HG02588 (cell line): ENCODE measurements at regions not wholly inside any gene's neighbourhood (a gene's known extent, or its start where the extent isn't known, plus 50 kb on each side); places are given as distances from the start of the nearest gene placed in this dataset.

Experiments used
- ATAC-seq: cut with Tn5 transposase; IDR thresholded peaks from one replicate; pipeline ENCODE4 v1.9.1; 2021; ENCODE audit warnings: mild to moderate bottlenecking, moderate library complexity; ENCODE audit not compliant: unreplicated experiment

GRCh38 chr5:103617913-103618312, 55.3 kb upstream of the NUDT12 start:
- no peak for ATAC-seq

DNA sequence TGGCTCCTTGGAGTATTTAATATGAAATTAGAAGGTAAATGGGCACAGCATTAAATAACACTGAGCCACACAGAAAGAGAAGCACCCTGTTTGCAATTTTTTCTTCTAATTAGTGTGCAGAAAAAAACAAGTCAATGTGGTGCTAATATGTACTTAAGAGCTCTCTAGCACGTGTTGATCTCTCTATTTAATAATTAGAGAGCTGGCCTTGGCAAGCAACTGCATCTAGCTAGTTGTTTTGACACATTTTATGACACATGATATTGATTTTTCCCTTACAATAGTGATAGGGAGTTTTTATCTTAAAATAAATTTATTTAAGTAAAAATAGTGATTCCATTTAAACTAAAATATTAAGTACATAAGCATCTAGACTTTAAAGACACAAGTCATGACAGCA, 54.5 kb upstream of the NUDT12 start:
- no peak for ATAC-seq

DNA sequence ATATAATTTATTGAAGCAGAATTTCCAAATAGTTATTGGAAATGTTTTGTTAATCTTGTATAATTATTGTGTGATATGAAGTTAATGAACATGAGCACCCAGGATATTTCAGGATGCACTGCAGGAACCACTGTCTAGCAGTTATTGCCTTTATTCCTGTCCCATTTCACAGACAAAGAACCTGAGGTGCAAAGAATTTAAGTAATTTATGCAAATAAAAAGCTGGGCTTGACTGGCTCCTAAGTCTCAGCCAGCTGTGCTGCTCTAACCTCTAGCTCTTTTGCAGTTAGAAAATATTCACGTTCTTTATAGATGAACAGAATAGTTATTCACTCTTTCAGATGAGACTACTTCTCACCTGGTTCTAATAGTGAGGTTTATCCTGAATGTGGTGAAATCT, 50.0 kb upstream of the NUDT12 start:
- ATAC-seq, result no peak
